GM12872 (cell line): ENCODE measurements at regions not wholly inside any gene's neighbourhood (a gene's known extent, or its start where the extent isn't known, plus 50 kb on each side); places are given as distances from the start of the nearest gene placed in this dataset.

ENCODE experiments used
- TF ChIP-seq, protein P1 (sequence below): IDR thresholded peaks from 3 replicates; pipeline ENCODE4 v1.5.1; 2011; ENCODE audit warnings: low read depth, mild to moderate bottlenecking, low read length, moderate library complexity; ENCODE audit not compliant: insufficient read depth

DNA sequence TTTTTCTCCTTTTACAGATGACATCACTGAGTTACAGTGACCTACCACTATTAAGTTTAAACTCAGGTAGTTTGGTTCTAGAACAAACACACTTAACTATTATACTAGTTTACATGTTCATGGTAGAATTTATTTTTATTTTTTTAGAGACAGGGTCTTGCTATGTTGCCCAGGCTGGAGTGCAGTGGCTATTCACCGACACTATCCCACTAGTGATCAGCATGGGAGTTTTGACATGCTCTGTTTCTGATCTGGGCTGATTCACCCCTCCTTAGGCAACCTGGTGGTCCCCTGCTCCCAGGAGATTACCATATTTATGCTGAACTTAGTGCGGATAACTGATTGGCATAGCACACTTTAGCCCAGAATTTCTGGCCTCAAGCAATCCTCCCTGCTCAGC, 66.4 kb upstream of the LTA4H start:
- TF ChIP-seq, protein P1, sequence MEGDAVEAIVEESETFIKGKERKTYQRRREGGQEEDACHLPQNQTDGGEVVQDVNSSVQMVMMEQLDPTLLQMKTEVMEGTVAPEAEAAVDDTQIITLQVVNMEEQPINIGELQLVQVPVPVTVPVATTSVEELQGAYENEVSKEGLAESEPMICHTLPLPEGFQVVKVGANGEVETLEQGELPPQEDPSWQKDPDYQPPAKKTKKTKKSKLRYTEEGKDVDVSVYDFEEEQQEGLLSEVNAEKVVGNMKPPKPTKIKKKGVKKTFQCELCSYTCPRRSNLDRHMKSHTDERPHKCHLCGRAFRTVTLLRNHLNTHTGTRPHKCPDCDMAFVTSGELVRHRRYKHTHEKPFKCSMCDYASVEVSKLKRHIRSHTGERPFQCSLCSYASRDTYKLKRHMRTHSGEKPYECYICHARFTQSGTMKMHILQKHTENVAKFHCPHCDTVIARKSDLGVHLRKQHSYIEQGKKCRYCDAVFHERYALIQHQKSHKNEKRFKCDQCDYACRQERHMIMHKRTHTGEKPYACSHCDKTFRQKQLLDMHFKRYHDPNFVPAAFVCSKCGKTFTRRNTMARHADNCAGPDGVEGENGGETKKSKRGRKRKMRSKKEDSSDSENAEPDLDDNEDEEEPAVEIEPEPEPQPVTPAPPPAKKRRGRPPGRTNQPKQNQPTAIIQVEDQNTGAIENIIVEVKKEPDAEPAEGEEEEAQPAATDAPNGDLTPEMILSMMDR = no peak

DNA sequence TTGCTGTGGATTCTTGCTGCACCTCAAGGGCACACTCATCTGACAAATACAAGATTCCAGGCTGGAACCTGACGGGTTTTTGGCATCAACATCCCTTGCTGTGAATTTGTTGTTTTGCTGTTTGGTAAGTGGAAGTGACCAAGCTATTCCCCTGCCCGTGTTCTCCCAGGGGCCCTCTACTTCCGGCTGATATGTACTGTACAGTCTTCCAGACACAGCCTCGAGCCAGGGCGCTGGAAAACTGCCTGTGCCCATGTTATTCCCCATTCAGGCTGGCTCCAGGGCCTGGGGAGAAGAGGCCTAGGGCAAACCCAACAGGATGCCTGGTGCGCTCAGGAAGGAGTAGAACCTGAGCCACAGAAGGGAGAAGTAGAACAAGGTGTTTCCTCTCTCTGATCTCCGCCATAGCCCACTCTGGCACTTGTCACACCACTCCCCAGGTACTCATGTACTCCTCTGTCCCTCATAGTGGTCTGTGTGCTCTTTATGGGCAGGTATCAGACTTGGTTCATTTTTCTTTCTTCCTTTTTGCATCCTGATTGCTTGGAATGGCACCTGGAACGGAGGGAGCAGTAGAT, 67.8 kb upstream of the LTA4H start:
- TF ChIP-seq, protein P1 = no peak

DNA sequence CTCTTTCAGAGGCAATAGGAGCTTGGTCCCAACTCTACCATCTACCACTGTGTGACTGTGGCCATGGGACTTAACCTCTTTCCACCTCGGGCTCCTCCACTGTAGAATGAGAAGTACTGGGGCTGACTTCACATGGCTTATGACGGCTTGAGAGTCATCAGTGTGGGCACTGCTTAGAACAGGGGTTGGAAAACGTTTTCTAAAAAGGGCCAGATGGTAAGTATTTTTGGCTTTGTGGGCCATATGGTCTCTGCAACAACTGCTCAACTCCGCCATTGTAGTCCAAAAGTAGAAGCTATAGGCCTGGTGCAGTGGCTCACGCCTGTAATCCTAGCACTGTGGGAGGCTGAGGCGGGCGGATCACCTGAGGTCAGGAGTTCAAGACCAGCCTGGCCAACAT, 69.2 kb upstream of the LTA4H start:
- TF ChIP-seq, protein P1 = no peak

DNA sequence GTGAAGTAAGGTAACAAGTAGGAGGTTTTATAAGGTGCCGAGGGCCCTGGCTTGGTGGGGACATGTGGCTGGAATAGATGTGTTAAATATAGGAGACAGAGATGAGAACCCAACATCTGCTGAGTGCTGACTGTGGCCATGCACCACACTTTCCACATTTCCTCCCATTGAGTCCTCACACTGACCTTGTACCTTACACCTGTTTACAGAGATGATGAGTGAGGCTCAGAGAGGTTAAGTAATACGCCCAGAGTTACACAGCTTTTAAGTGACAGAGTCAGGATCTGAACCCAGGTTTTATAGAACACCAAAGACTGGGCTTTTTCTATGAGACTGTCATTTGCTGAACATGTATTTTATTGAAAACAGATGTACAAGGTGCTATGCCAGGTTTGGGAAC, 70.8 kb upstream of the LTA4H start:
- TF ChIP-seq, protein P1 = no peak

DNA sequence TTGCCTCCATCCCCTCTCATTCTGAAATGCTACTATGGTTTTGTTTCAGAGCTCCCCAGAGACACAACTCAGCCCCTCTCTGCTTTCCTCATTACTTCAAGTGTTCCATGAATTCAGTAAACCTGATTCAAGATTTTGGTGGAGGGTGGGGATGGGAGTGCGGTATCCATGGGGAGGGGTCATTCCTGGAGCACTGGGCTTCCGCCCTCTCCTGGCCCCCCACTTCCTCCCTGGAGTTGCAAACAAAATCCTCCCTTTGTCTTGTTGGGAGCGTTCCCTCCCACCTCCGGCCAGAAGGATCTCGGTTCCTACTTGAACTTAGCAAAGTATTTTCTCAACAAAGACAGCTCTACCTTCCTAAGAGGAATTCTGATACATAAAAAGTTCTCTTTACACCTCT, 71.8 kb upstream of the LTA4H start:
- TF ChIP-seq, protein P1 = no peak

DNA sequence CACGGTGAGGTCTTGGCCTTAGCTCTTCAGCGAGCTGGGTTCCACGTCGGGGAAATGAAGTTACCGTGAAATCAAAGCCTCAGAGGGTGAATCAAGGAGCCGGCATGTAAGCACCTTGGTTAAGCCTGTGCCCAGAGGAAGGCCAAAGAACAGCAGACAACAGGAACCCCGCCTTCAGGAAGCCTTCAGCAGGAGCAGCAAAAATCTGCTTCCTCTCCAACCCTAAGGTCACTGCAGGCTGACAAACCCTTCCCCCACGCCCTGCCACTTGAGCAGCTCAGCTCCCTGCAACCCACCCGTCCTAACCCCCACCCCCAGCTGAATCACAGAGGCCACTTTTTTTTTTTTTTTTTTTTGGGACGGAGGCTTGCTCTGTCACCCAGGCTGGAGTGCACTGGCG, 72.9 kb upstream of the LTA4H start:
- TF ChIP-seq, protein P1 = no peak

DNA sequence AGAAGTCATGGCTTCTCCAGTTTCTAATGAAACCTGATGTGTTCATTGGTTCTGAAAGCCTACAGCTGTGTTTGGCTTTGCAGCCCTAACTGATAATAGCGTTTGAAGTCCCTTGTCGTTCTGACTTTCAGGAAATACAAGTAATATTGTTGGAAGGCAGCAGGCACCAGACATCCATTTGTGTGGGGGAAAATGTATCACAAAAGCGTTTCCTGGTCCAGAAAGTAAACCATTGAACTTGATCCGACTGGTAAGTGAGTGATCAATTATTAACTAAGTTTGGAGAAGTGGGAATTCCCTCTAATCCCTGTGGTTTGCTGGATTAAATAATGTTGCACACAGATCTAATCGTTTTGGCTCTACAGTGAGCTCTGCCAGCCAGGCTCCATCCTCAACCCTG, 77.3 kb upstream of the LTA4H start:
- TF ChIP-seq, protein P1 = no peak
